ENCODE measurements at regions not wholly inside any gene's neighbourhood (a gene's known extent, or its start where the extent isn't known, plus 50 kb on each side); places are given as distances from the start of the nearest gene placed in this dataset.
"Not testable (repeated sequence)": the region's sequence is repeated elsewhere in the genome, so short reads cannot be mapped to it uniquely, and the experiment has no call there.

GRCh38 chr16:31981739-31982138 is 108.1 kb downstream of the ZNF267 start:
- dilution Hi-C loops (cut with HindIII; ENCODE audit: low sequenced_read_pairs, unreplicated experiment); in situ Hi-C loops (cut with MboI; ENCODE audit: low sequenced_read_pairs); CTCF ChIA-PET; H3K4ac ChIP-seq (ENCODE audit: low read depth, low read length); H2BK20ac ChIP-seq (ENCODE audit: low read depth, low read length); H3K27ac ChIP-seq (ENCODE audit: insufficient read depth, low read length); H2AK5ac ChIP-seq (ENCODE audit: low read depth, low read length); H2BK15ac ChIP-seq (ENCODE audit: low read depth, low read length); ATAC-seq (ENCODE audit: low read depth); DNase-seq; H3K56ac ChIP-seq (ENCODE audit: extremely low read depth, insufficient read depth, low read length); H2BK120ac ChIP-seq (ENCODE audit: low read depth, low read length); H3K36me3 ChIP-seq (ENCODE audit: control insufficient read depth, insufficient read depth, low read length); H3K9ac ChIP-seq (ENCODE audit: low read depth, low read length); H2AK9ac ChIP-seq (replicated peaks; ENCODE audit: low read depth, low read length, poor library complexity); H4K5ac ChIP-seq (ENCODE audit: low read depth, low read length); H3K4me3 ChIP-seq (ENCODE audit: insufficient read depth, low read depth, low read length); H2AFZ ChIP-seq (replicated peaks; ENCODE audit: low read length, poor library complexity); H3K18ac ChIP-seq (ENCODE audit: low read depth, low read length); H3K4me1 ChIP-seq (ENCODE audit: control insufficient read depth, insufficient read depth, low read length); H3K4me2 ChIP-seq (ENCODE audit: low read depth, low read length); H3K9me3 ChIP-seq (ENCODE audit: control insufficient read depth, insufficient read depth, low read length); H3K14ac ChIP-seq (replicated peaks; ENCODE audit: low read depth, low read length); H3K79me1 ChIP-seq (ENCODE audit: low read depth in 1 of 2, low read length in 2 of 2); POLR2A ChIA-PET (ENCODE audit: unreplicated experiment); H4K8ac ChIP-seq (ENCODE audit: low read depth in 2 of 2, low read length in 2 of 2); H3K27me3 ChIP-seq (ENCODE audit: control insufficient read depth, insufficient read depth, low read length); H4K91ac ChIP-seq (ENCODE audit: insufficient read depth, low read depth, low read length); H2BK5ac ChIP-seq (ENCODE audit: low read depth, low read length, poor library complexity, severe bottlenecking); H3K9me1 ChIP-seq (ENCODE audit: insufficient read depth, low read length); BruUV-seq (replicated peaks); H4K20me1 ChIP-seq (ENCODE audit: insufficient read depth, low read length); H3K23ac ChIP-seq (ENCODE audit: low read depth, low read length): not testable (repeated sequence)
- no CpG with 5 or more reads among the region's 34 CpGs for WGBS, 2 experiments (ENCODE audit: extremely low coverage in 2 of 2, insufficient read length in 1 of 2)
- intact Hi-C loops (cut with micrococcal nuclease) = loop anchor here (10.0 kb wide), 1 partner anchor 117 kb away; no protein-coding TSS in a partner anchor

DNA sequence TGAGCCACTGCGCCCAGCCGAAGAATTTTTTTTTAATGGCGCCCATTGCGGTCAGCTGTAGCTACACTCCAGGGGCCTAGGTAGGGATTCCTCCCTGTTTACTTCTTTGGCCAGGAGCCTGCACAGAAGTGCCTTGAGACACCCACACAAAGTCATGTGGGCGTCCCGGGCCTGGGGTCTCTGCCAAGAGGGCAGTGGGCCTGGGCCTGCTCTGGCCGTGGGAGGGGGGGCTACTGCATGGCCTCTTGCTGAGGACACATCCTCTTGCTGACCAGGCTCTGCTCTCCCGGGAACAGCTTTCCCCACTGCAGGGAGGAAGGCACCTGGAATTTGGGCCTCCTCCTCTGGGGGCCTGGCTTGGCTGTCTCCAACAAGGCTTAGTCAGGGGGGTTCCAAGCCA is 109.4 kb downstream of the ZNF267 start:
- H2BK20ac ChIP-seq (ENCODE audit: low read depth, low read length); H3K36me3 ChIP-seq (ENCODE audit: control insufficient read depth, insufficient read depth, low read length); H3K4ac ChIP-seq (ENCODE audit: low read depth, low read length); H4K8ac ChIP-seq (ENCODE audit: low read depth in 2 of 2, low read length in 2 of 2); H3K27me3 ChIP-seq (ENCODE audit: control insufficient read depth, insufficient read depth, low read length); H3K14ac ChIP-seq (replicated peaks; ENCODE audit: low read depth, low read length); H4K5ac ChIP-seq (ENCODE audit: low read depth, low read length); H3K23ac ChIP-seq (ENCODE audit: low read depth, low read length); POLR2A ChIA-PET (ENCODE audit: unreplicated experiment); H3K56ac ChIP-seq (ENCODE audit: extremely low read depth, insufficient read depth, low read length); H3K9me1 ChIP-seq (ENCODE audit: insufficient read depth, low read length); in situ Hi-C loops (cut with MboI; ENCODE audit: low sequenced_read_pairs); H3K4me1 ChIP-seq (ENCODE audit: control insufficient read depth, insufficient read depth, low read length); DNase-seq; H3K9me3 ChIP-seq (ENCODE audit: control insufficient read depth, insufficient read depth, low read length); H2BK5ac ChIP-seq (ENCODE audit: low read depth, low read length, poor library complexity, severe bottlenecking); BruUV-seq (replicated peaks); H2AFZ ChIP-seq (replicated peaks; ENCODE audit: low read length, poor library complexity); H2AK9ac ChIP-seq (replicated peaks; ENCODE audit: low read depth, low read length, poor library complexity); H2BK15ac ChIP-seq (ENCODE audit: low read depth, low read length); H3K79me1 ChIP-seq (ENCODE audit: low read depth in 1 of 2, low read length in 2 of 2); H3K18ac ChIP-seq (ENCODE audit: low read depth, low read length); H2BK120ac ChIP-seq (ENCODE audit: low read depth, low read length); H4K20me1 ChIP-seq (ENCODE audit: insufficient read depth, low read length); H3K4me2 ChIP-seq (ENCODE audit: low read depth, low read length); CTCF ChIA-PET; H4K91ac ChIP-seq (ENCODE audit: insufficient read depth, low read depth, low read length); H3K4me3 ChIP-seq (ENCODE audit: insufficient read depth, low read depth, low read length); H2AK5ac ChIP-seq (ENCODE audit: low read depth, low read length); H3K27ac ChIP-seq (ENCODE audit: insufficient read depth, low read length); dilution Hi-C loops (cut with HindIII; ENCODE audit: low sequenced_read_pairs, unreplicated experiment); H3K9ac ChIP-seq (ENCODE audit: low read depth, low read length); ATAC-seq (ENCODE audit: low read depth): not testable (repeated sequence)
- WGBS, 2 experiments (ENCODE audit: extremely low coverage in 2 of 2, insufficient read length in 1 of 2) = no CpG with 5 or more reads among the region's 8 CpGs
- intact Hi-C loops (cut with micrococcal nuclease) = loop anchor here (10.0 kb wide), 1 partner anchor 118 kb away; no protein-coding TSS in a partner anchor
